Middle frontal gyrus (tissue), 1 donor: ENCODE measurements at regions not wholly inside any gene's neighbourhood (a gene's known extent, or its start where the extent isn't known, plus 50 kb on each side); places are given as distances from the start of the nearest gene placed in this dataset.
"Not testable (repeated sequence)": the region's sequence is repeated elsewhere in the genome, so short reads cannot be mapped to it uniquely, and the experiment has no call there.

Experiments used
- DNase-seq: peaks from one replicate; pipeline ENCODE4 v3.0.0-alpha.2; 2015; ENCODE audit warnings: low spot score; ENCODE audit errors: extremely low spot score

- no peak for DNase-seq
Measured at GRCh38 chr1:189782295-189782694, 695.4 kb downstream of the BRINP3 start.

- DNase-seq = no peak
Measured at GRCh38 chr1:189783456-189783855, 694.2 kb downstream of the BRINP3 start.

GRCh38 chr1:189786761-189787160, 690.9 kb downstream of the BRINP3 start:
- no peak for DNase-seq

- DNase-seq = no peak
Measured at GRCh38 chr1:189787201-189787600, 690.5 kb downstream of the BRINP3 start.

GRCh38 chr1:189790335-189790734, 687.3 kb downstream of the BRINP3 start:
- DNase-seq = no peak

DNA sequence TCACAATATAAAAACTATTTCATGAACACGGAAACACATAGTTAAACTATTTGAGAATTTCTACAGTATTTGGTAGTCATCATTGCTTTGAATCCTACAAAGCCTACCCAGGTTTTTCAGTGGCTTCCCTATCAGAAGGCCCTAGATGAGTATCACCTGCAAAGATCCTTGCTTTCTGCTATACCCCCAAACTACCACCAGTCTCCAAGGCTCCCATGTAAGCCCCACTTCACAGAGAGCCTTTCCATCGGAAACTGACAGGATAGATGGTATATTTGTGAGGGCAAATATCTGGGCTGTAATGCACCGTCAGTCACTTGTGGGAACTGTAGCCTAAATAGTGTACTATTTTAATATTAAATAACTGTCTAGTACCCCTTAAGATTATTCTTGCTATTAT, 674.3 kb downstream of the BRINP3 start:
- no peak for DNase-seq

DNA sequence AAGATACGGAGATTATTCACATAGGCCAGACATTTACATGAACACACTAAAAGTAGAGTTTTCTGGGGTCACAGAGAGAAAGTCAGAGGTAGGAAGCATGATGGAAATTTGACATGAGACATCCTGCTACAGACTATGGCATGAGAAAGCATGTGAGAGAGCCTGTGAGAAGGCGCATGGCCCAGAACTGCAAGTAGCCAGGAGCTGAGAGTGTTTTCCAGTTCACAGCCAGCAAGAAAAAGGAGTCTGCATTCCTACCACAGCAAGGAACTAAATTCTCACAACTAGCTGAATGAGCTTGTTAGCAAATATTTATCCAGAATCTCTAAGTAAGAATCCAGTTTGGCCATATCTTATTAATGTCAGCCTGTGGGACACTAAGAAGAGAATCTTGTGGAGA, 673.3 kb downstream of the BRINP3 start:
- no peak for DNase-seq

- no peak for DNase-seq
Measured at GRCh38 chr1:189805735-189806134, 671.9 kb downstream of the BRINP3 start.

- DNase-seq = not testable (repeated sequence)
Measured at GRCh38 chr1:189810639-189811038, 667.0 kb downstream of the BRINP3 start.

- DNase-seq = no peak
Measured at GRCh38 chr1:189811960-189812359, 665.7 kb downstream of the BRINP3 start.

GRCh38 chr1:189816558-189816957, 661.1 kb downstream of the BRINP3 start:
- no peak for DNase-seq

DNA sequence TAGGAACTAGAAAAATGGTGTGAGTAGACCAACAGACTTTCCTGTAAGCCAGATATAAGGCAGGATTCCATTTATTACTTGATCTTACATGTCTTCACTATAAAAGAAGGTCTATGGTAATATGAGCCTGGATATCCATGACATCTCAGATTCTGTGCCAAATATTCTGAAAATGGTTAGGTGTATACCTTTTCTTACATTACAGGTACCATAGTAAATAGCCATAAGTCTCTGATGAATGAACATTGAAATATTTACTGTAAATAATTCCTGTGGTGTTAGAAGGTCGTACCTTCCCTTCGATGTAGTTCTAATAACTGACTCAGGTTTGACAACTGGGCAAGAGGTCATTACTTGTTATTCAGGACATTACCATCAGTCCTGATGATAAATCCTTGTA, 657.9 kb downstream of the BRINP3 start:
- DNase-seq = no peak

GRCh38 chr1:189821833-189822232, 655.8 kb downstream of the BRINP3 start:
- DNase-seq = no peak

DNA sequence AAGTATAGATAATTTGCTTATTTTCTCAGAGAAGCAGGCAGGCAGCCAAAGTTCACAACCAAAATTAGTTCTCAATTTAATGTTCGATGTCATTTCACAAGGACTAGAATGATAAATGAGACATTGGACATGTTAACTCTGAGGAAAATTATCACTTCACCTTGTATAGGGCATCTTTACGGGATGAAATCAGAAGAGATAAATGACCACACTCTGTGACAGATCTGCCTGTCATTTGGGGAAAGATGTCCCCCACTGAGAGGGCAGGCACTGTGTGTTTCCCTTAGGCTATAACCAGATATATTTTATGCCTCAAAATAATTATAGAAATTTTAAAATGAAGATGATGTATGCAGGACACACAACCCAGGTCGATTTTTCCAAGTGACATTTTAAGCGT, 642.9 kb downstream of the BRINP3 start:
- no peak for DNase-seq

GRCh38 chr1:189847613-189848012, 630.1 kb downstream of the BRINP3 start:
- no peak for DNase-seq

DNA sequence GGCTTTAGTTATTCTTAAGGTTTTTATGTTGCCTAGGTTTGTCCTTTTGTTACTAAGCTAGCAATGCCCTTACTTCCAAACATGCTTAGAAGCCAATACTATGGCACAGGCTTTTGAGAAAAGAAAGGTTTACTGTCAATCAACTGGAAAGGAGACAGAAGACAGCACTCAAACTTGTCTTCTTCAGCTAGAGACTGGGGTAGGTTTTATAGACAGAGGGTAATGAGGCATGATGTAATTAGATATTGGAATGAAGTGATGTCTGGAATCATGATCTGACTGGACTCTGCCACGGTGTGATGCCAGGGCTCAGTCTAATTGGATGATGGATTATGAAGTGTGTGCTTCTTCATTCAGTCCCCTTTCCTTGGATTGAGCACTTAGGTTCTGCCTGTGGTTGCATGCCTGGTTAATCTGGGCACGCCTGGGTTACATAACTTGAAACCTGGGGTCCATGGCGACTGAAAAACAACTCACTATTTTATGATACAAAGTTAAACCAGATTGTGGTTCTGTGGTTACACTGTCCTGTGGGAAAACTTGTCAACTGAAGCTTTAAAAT, 625.8 kb downstream of the BRINP3 start:
- no peak for DNase-seq

- DNase-seq = no peak
Measured at GRCh38 chr1:189859385-189859977, 618.2 kb downstream of the BRINP3 start.

- DNase-seq = no peak
Measured at GRCh38 chr1:189866606-189867005, 611.1 kb downstream of the BRINP3 start.

GRCh38 chr1:189868021-189868420, 609.6 kb downstream of the BRINP3 start:
- no peak for DNase-seq

GRCh38 chr1:189874715-189875435, 602.8 kb downstream of the BRINP3 start:
- no peak for DNase-seq

DNA sequence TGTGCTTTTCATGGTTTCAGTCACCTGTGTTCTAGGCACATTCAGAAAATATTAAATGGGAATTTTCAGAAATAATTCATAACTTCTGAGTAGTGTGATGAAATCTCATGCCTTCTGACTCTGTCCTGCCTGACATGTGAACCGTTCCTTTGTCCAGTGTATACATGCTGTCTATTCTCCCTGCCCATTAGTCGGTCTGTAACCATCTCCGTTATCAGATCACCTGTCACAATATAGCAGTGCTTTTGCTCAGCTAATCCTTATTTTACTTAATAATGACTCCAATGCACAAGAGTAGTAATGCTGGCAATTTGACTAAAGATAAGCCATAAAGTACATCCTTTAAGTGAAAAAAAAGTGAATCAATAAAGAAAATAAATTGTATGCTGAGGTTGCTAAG, 597.5 kb downstream of the BRINP3 start:
- no peak for DNase-seq

DNA sequence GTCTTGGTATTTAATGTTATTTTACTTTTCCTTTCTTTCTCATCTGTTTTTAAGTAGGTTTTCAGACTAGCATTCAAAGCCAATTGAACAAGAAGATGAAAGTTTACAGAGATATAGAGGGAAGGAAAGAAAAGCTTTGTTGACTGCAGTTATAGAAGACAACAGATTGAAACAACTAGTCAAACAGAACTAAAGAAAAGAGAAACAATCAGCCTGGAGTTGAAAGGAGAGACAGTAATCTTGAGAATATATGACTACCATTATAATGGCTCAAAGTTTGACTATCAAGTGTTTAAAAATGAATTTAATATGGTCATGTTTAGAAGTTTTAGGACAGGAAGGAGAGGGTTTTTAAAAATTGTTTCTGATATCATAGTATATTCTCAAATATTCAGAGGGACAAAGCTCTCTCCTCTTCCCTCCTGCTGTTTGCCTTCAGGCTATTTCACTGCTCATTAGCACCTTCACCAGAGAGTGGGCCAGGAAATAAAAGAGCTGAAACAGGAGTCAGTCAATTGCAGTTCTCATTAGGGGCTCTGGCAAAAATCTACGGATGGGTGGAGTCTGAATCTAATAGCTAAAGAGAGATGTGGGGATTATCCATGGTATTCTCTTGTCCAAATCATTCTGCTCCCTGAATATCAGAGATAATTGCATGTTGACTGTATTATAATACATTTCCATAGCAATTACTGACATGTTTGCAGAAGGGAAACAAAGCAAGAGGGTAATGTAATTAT, 577.8 kb downstream of the BRINP3 start:
- DNase-seq = no peak
